T follicular helper cell (primary cell): ENCODE measurements at regions not wholly inside any gene's neighbourhood (a gene's known extent, or its start where the extent isn't known, plus 50 kb on each side); places are given as distances from the start of the nearest gene placed in this dataset.
"Not testable (repeated sequence)": the region's sequence is repeated elsewhere in the genome, so short reads cannot be mapped to it uniquely, and the experiment has no call there.

Experiments
- DNase-seq: peaks from one replicate; pipeline ENCODE4 v3.0.0-alpha.2; 2020; ENCODE audit warnings: low read depth

- DNase-seq: no peak
Observed at GRCh38 chr3:5357089-5357488, 169.6 kb downstream of the EDEM1 start.

GRCh38 chr3:5358911-5359310 lies 171.4 kb downstream of the EDEM1 start:
- no peak for DNase-seq

GRCh38 chr3:5360453-5360852 lies 172.9 kb downstream of the EDEM1 start:
- DNase-seq: no peak

GRCh38 chr3:5366746-5367145 lies 179.2 kb downstream of the EDEM1 start:
- DNase-seq: no peak

- not testable (repeated sequence) for DNase-seq
Observed at GRCh38 chr3:5371555-5371954, 184.0 kb downstream of the EDEM1 start.

GRCh38 chr3:5376761-5377160 lies 189.3 kb downstream of the EDEM1 start:
- no peak for DNase-seq

GRCh38 chr3:5379266-5379665 lies 191.8 kb downstream of the EDEM1 start:
- not testable (repeated sequence) for DNase-seq

- not testable (repeated sequence) for DNase-seq
Observed at GRCh38 chr3:5383486-5384263, 196.2 kb downstream of the EDEM1 start.

- DNase-seq: no peak
Observed at GRCh38 chr3:5384557-5385236, 197.2 kb downstream of the EDEM1 start.

GRCh38 chr3:5388091-5388490 lies 200.6 kb downstream of the EDEM1 start:
- no peak for DNase-seq

GRCh38 chr3:5389057-5389456 lies 201.6 kb downstream of the EDEM1 start:
- DNase-seq: no peak

GRCh38 chr3:5390221-5390620 lies 202.7 kb downstream of the EDEM1 start:
- DNase-seq: no peak

GRCh38 chr3:5390936-5391625 lies 203.6 kb downstream of the EDEM1 start:
- no peak for DNase-seq

- DNase-seq: no peak
Observed at GRCh38 chr3:5401002-5401401, 213.5 kb downstream of the EDEM1 start.

- DNase-seq: no peak
Observed at GRCh38 chr3:5404718-5405117, 217.2 kb downstream of the EDEM1 start.

GRCh38 chr3:5411786-5412185 lies 224.3 kb downstream of the EDEM1 start:
- DNase-seq: no peak

GRCh38 chr3:5423076-5423475 lies 235.6 kb downstream of the EDEM1 start:
- DNase-seq: no peak

- DNase-seq: no peak
Observed at GRCh38 chr3:5423523-5423922, 236.0 kb downstream of the EDEM1 start.

GRCh38 chr3:5425371-5425770 lies 237.9 kb downstream of the EDEM1 start:
- no peak for DNase-seq

GRCh38 chr3:5426094-5426883 lies 238.8 kb downstream of the EDEM1 start:
- peak; percentile 34 for DNase-seq

GRCh38 chr3:5427021-5427420 lies 239.5 kb downstream of the EDEM1 start:
- DNase-seq: no peak

- DNase-seq: no peak
Observed at GRCh38 chr3:5427938-5428337, 240.4 kb downstream of the EDEM1 start.
